HEK293 (cell line): ENCODE measurements at regions not wholly inside any gene's neighbourhood (a gene's known extent, or its start where the extent isn't known, plus 50 kb on each side); places are given as distances from the start of the nearest gene placed in this dataset.

Experiments used
- CTCF ChIA-PET: fragments of 350-600 bp; formaldehyde crosslinking; extraction: SDS; loops from one replicate; lab custom pipeline; 2021; ENCODE audit warnings: antibody characterized with exemption; lab: Yijun Ruan, JAX
- POLR2A ChIA-PET: fragments of 300-600 bp; formaldehyde crosslinking; extraction: SDS; loops from one replicate; lab custom pipeline; 2020; ENCODE audit warnings: antibody characterized with exemption, inconsistent platforms; lab: Yijun Ruan, JAX
- H3K27ac ChIP-seq: fragments of 200-500 bp; sonication (Bioruptor generic); 2 replicates; pipeline ENCODE4 v1.5.1; 2014; ENCODE audit warnings: low read depth, low read length, control low read depth, inconsistent platforms; ENCODE audit errors: extremely low read depth
- H3K36me3 ChIP-seq, 2 experiments: fragments of 200-500 bp in 1 of 2; sonication (Bioruptor generic) in 1 of 2; 1 replicate in 1 of 2; 2 replicates in 1 of 2; pipeline ENCODE4 v1.5.1; 2014 to 2017; ENCODE audit warnings: inconsistent platforms in 2 of 2, low read length in 2 of 2; ENCODE audit not compliant: control insufficient read depth in 2 of 2, insufficient read depth in 1 of 2
- H3K4me1 ChIP-seq: fragments of 200-500 bp; sonication (Bioruptor generic); 2 replicates; pipeline ENCODE4 v1.5.1; 2014; ENCODE audit warnings: mild to moderate bottlenecking, low read length, inconsistent platforms; ENCODE audit not compliant: control insufficient read depth, insufficient read depth
- H3K4me3 ChIP-seq: 2 replicates; pipeline ENCODE4 v1.5.1; 2011; ENCODE audit warnings: low read depth, mild to moderate bottlenecking, control low read depth, low read length, moderate library complexity
- H3K9me3 ChIP-seq: fragments of 200-500 bp; sonication (Bioruptor generic); 2 replicates; pipeline ENCODE4 v1.5.1; 2014; ENCODE audit warnings: low read depth, low read length, inconsistent platforms; ENCODE audit not compliant: control insufficient read depth, insufficient read depth
- KLF16 ChIP-seq: fragments of 450-650 bp; formaldehyde crosslinking; IDR thresholded peaks from 2 replicates; pipeline ENCODE4 v1.5.1; 2017; ENCODE audit warnings: missing biosample characterization, missing genetic modification characterization
- MEIS1 ChIP-seq: sonication (generic); formaldehyde crosslinking; IDR thresholded peaks from 2 replicates; pipeline ENCODE4 v1.8.1; 2022; ENCODE audit warnings: missing genetic modification reagents, mild to moderate bottlenecking, borderline replicate concordance
- MZF1 ChIP-seq: fragments of 450-650 bp; formaldehyde crosslinking; IDR thresholded peaks from 2 replicates; pipeline ENCODE4 v1.5.1; 2017; ENCODE audit warnings: missing biosample characterization, missing genetic modification characterization, borderline replicate concordance
- PRDM4 ChIP-seq: fragments of 450-650 bp; formaldehyde crosslinking; IDR thresholded peaks from 2 replicates; pipeline ENCODE4 v1.5.1; 2017; ENCODE audit warnings: missing biosample characterization, missing genetic modification characterization
- SCRT1 ChIP-seq: fragments of 450-650 bp; formaldehyde crosslinking; IDR thresholded peaks from 2 replicates; pipeline ENCODE4 v1.5.1; 2016; ENCODE audit warnings: missing biosample characterization, missing genetic modification characterization, borderline replicate concordance
- TCF7L2 ChIP-seq: IDR thresholded peaks from 2 replicates; pipeline ENCODE4 v1.6.1; 2011; ENCODE audit warnings: low read depth, mild to moderate bottlenecking, inconsistent platforms, low read length, moderate library complexity, borderline replicate concordance
- WT1 ChIP-seq: fragments of 450-650 bp; formaldehyde crosslinking; IDR thresholded peaks from 2 replicates; pipeline ENCODE4 v1.5.1; 2016; ENCODE audit warnings: missing biosample characterization, missing genetic modification characterization
- ZNF146 ChIP-seq: fragments of 450-650 bp; formaldehyde crosslinking; IDR thresholded peaks from 2 replicates; pipeline ENCODE4 v1.5.1; 2016; ENCODE audit warnings: missing biosample characterization, missing genetic modification characterization
- ZNF155 ChIP-seq: fragments of 450-650 bp; formaldehyde crosslinking; IDR thresholded peaks from 2 replicates; pipeline ENCODE4 v1.5.1; 2016; ENCODE audit warnings: missing biosample characterization, missing genetic modification characterization
- ZNF2 ChIP-seq: fragments of 450-650 bp; formaldehyde crosslinking; IDR thresholded peaks from 2 replicates; pipeline ENCODE4 v1.5.1; 2016; ENCODE audit warnings: missing biosample characterization, missing genetic modification characterization
- ZNF398 ChIP-seq: fragments of 450-650 bp; formaldehyde crosslinking; IDR thresholded peaks from 2 replicates; pipeline ENCODE4 v1.5.1; 2017; ENCODE audit warnings: missing biosample characterization, missing genetic modification characterization
- ZNF510 ChIP-seq: fragments of 450-650 bp; formaldehyde crosslinking; IDR thresholded peaks from 2 replicates; pipeline ENCODE4 v1.5.1; 2018; ENCODE audit warnings: mild to moderate bottlenecking, missing genetic modification characterization, missing biosample characterization; ENCODE audit not compliant: insufficient replicate concordance
- ZNF585B ChIP-seq: fragments of 450-650 bp; formaldehyde crosslinking; IDR thresholded peaks from 2 replicates; pipeline ENCODE4 v1.5.1; 2016; ENCODE audit warnings: missing biosample characterization, missing genetic modification characterization
- ZNF623 ChIP-seq: fragments of 450-650 bp; formaldehyde crosslinking; IDR thresholded peaks from 2 replicates; pipeline ENCODE4 v1.5.1; 2016; ENCODE audit warnings: missing biosample characterization, missing genetic modification characterization
- ZNF639 ChIP-seq: fragments of 450-650 bp; formaldehyde crosslinking; IDR thresholded peaks from 2 replicates; pipeline ENCODE4 v1.5.1; 2016; ENCODE audit warnings: missing biosample characterization, missing genetic modification characterization
- TF ChIP-seq, protein P1 (sequence below): fragments of 450-650 bp; formaldehyde crosslinking; IDR thresholded peaks from 2 replicates; pipeline ENCODE4 v1.5.1; 2016; ENCODE audit warnings: missing biosample characterization, missing genetic modification characterization
- TF ChIP-seq, protein P2 (sequence below): fragments of 450-650 bp; IDR thresholded peaks from 2 replicates; pipeline ENCODE4 v1.5.1; 2018; ENCODE audit warnings: missing biosample characterization, mild to moderate bottlenecking, missing genetic modification characterization
- TF ChIP-seq, protein P3 (sequence below): fragments of 450-650 bp; formaldehyde crosslinking; conservative IDR thresholded peaks from 2 replicates; pipeline ENCODE4 v1.5.1; 2016; ENCODE audit warnings: low read depth, missing biosample characterization, missing genetic modification characterization

DNA sequence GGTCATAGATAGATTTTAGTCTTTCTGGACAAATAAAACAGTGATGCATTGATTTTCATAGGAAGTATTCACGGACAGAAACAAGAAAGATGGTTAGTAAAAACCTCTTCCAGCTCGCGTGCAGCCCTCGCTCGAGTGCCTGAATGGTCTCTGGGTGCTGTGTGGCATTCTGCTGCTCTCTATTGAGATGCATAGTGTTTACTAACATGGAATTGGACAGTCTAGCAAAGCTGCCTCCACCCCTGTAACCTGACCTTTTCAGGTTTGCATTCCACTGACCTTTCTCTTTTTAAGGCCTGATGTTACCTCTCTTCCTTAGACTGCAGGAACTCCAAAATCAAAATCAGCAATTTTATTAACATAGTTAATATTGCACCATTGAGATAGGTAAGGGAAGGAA, 643.4 kb downstream of the JRKL start:
- no peaks in the 10 kb centered on the region for H3K9me3 ChIP-seq
- CTCF ChIA-PET: no interaction called here
- no peaks in the 10 kb centered on the region for H3K4me1 ChIP-seq
- H3K4me3 ChIP-seq: no peak overlapping the region
- no peak for TF ChIP-seq ZNF146 (tag by site-specific recombination)
- TF ChIP-seq ZNF639 (tag by site-specific recombination): no peak
- no peak for TF ChIP-seq ZNF155
- no peak for TF ChIP-seq MZF1
- TF ChIP-seq, protein P1, sequence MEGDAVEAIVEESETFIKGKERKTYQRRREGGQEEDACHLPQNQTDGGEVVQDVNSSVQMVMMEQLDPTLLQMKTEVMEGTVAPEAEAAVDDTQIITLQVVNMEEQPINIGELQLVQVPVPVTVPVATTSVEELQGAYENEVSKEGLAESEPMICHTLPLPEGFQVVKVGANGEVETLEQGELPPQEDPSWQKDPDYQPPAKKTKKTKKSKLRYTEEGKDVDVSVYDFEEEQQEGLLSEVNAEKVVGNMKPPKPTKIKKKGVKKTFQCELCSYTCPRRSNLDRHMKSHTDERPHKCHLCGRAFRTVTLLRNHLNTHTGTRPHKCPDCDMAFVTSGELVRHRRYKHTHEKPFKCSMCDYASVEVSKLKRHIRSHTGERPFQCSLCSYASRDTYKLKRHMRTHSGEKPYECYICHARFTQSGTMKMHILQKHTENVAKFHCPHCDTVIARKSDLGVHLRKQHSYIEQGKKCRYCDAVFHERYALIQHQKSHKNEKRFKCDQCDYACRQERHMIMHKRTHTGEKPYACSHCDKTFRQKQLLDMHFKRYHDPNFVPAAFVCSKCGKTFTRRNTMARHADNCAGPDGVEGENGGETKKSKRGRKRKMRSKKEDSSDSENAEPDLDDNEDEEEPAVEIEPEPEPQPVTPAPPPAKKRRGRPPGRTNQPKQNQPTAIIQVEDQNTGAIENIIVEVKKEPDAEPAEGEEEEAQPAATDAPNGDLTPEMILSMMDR (tag by site-specific recombination): no peak
- TF ChIP-seq, all 188 proteins: peak for 0
- POLR2A ChIA-PET: no interaction called here
- Histone ChIP-seq H3K36me3 (no peaks in the 10 kb centered on the region), H3K27ac (no peak overlapping the region)

DNA sequence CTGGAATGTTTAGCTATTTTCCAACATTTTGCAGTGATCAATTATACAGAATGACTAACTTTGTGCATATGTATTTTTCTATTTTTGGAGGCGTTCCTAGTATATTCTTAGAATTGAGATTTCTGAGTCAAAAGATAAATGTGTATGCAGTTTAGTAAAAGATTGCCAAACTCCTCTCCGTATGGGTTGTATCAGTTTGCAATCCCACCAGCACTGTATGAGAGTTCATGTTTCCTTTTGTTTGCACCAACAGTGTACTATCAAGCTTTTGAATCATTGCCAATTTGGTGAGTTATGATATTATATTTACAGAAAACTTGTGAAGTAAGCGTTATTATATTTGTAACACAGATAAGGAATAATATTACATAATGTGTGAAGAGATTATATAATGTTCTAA, 658.7 kb downstream of the JRKL start:
- no peak overlapping the region for H3K4me3 ChIP-seq
- TF ChIP-seq KLF16 (tag by site-specific recombination) (no peak), PRDM4 (tag by site-specific recombination) (no peak), ZNF585B (tag by site-specific recombination) (no peak)
- no peaks in the 10 kb centered on the region for H3K4me1 ChIP-seq
- H3K36me3 ChIP-seq: no peaks in the 10 kb centered on the region
- POLR2A ChIA-PET: no interaction called here
- H3K9me3 ChIP-seq: no peaks in the 10 kb centered on the region
- CTCF ChIA-PET: no interaction called here
- no peak overlapping the region for H3K27ac ChIP-seq

- H3K9me3 ChIP-seq: no peaks in the 10 kb centered on the region
- ChIA-PET CTCF (no interaction called here), POLR2A (no interaction called here)
- no peak overlapping the region for H3K4me3 ChIP-seq
- H3K27ac ChIP-seq: no peak overlapping the region
- no peaks in the 10 kb centered on the region for H3K4me1 ChIP-seq
- no peaks in the 10 kb centered on the region for H3K36me3 ChIP-seq
- TF ChIP-seq WT1: no peak
- no peak for TF ChIP-seq MEIS1 (CRISPR knock-in tag)
- TF ChIP-seq SCRT1 (tag by site-specific recombination): no peak
- no peak for TF ChIP-seq ZNF2
- TF ChIP-seq, protein P2, sequence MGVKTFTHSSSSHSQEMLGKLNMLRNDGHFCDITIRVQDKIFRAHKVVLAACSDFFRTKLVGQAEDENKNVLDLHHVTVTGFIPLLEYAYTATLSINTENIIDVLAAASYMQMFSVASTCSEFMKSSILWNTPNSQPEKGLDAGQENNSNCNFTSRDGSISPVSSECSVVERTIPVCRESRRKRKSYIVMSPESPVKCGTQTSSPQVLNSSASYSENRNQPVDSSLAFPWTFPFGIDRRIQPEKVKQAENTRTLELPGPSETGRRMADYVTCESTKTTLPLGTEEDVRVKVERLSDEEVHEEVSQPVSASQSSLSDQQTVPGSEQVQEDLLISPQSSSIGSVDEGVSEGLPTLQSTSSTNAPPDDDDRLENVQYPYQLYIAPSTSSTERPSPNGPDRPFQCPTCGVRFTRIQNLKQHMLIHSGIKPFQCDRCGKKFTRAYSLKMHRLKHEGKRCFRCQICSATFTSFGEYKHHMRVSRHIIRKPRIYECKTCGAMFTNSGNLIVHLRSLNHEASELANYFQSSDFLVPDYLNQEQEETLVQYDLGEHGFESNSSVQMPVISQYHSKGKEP (tag by site-specific recombination): no peak
- TF ChIP-seq ZNF398 (tag by site-specific recombination): no peak
- TF ChIP-seq, protein P3, sequence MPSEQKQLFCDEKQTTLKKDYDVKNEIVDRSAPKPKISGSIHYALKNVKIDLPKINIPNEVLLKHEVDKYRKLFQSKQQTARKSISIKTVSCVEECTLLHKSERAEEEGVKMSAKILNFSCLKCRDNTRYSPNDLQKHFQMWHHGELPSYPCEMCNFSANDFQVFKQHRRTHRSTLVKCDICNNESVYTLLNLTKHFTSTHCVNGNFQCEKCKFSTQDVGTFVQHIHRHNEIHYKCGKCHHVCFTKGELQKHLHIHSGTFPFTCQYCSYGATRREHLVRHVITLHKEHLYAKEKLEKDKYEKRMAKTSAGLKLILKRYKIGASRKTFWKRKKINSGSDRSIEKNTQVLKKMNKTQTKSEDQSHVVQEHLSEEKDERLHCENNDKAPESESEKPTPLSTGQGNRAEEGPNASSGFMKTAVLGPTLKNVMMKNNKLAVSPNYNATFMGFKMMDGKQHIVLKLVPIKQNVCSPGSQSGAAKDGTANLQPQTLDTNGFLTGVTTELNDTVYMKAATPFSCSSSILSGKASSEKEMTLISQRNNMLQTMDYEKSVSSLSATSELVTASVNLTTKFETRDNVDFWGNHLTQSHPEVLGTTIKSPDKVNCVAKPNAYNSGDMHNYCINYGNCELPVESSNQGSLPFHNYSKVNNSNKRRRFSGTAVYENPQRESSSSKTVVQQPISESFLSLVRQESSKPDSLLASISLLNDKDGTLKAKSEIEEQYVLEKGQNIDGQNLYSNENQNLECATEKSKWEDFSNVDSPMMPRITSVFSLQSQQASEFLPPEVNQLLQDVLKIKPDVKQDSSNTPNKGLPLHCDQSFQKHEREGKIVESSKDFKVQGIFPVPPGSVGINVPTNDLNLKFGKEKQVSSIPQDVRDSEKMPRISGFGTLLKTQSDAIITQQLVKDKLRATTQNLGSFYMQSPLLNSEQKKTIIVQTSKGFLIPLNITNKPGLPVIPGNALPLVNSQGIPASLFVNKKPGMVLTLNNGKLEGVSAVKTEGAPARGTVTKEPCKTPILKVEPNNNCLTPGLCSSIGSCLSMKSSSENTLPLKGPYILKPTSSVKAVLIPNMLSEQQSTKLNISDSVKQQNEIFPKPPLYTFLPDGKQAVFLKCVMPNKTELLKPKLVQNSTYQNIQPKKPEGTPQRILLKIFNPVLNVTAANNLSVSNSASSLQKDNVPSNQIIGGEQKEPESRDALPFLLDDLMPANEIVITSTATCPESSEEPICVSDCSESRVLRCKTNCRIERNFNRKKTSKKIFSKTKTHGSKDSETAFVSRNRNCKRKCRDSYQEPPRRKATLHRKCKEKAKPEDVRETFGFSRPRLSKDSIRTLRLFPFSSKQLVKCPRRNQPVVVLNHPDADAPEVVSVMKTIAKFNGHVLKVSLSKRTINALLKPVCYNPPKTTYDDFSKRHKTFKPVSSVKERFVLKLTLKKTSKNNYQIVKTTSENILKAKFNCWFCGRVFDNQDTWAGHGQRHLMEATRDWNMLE: no peak
- TF ChIP-seq TCF7L2: no peak
- TF ChIP-seq ZNF623 (tag by site-specific recombination): no peak
- TF ChIP-seq ZNF510 (tag by site-specific recombination): no peak
Observed at GRCh38 chr11:97060184-97060583, 670.4 kb downstream of the JRKL start.
